ENCODE measurements at regions not wholly inside any gene's neighbourhood (a gene's known extent, or its start where the extent isn't known, plus 50 kb on each side); places are given as distances from the start of the nearest gene placed in this dataset.

DNA sequence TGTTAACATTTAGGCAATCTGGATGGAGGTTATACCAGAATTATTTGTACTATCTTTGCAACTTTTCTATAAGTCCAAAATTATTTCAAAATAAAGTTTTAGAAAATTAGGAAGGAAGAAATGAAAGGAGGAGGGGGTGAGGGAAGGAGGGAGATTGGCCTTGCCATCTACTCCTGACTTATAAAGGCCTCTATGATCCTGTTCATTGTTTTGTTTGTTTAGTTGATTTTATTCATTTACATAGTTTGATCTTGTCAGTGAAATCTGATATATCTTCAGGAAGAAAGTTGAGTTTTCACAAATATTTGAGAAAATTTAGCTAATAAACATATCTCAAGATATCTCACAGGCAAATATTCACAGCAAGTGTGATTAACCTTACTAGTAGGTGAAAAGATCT lies 189.3 kb upstream of the NOCT start:
- ATAC-seq (ENCODE audit: low read depth) (no peak), DNase-seq (no peak)
- Histone ChIP-seq H3K4me1 (ENCODE audit: control insufficient read depth, insufficient read depth, low read length) (no peaks in the 10 kb centered on the region), H4K91ac (ENCODE audit: insufficient read depth, low read depth, low read length) (no peak overlapping the region), H2BK5ac (ENCODE audit: low read depth, low read length, poor library complexity, severe bottlenecking) (no peak overlapping the region), H3K18ac (ENCODE audit: low read depth, low read length) (no peak overlapping the region), H4K20me1 (ENCODE audit: insufficient read depth, low read length) (no peaks in the 10 kb centered on the region), H4K8ac (ENCODE audit: low read depth in 2 of 2, low read length in 2 of 2) (no peak overlapping the region), H3K4me3 (ENCODE audit: insufficient read depth, low read depth, low read length) (no peak overlapping the region), H3K36me3 (ENCODE audit: control insufficient read depth, insufficient read depth, low read length) (no peaks in the 10 kb centered on the region), H3K23ac (ENCODE audit: low read depth, low read length) (no peak overlapping the region), H3K9me1 (ENCODE audit: insufficient read depth, low read length) (no peaks in the 10 kb centered on the region), H4K5ac (ENCODE audit: low read depth, low read length) (no peak overlapping the region), H2BK20ac (ENCODE audit: low read depth, low read length) (no peak overlapping the region), H2BK120ac (ENCODE audit: low read depth, low read length) (no peak overlapping the region), H3K4me2 (ENCODE audit: low read depth, low read length) (no peak overlapping the region), H3K14ac (replicated peaks; ENCODE audit: low read depth, low read length) (no peak overlapping the region), H3K9me3 (ENCODE audit: control insufficient read depth, insufficient read depth, low read length) (no peaks in the 10 kb centered on the region), H3K27me3 (ENCODE audit: control insufficient read depth, insufficient read depth, low read length) (peaks cover 1% of the 10 kb centered on the region; the same call in 1 of the 2 replicates), H3K4ac (ENCODE audit: low read depth, low read length) (no peak overlapping the region), H3K56ac (ENCODE audit: extremely low read depth, insufficient read depth, low read length) (no peak overlapping the region), H2BK15ac (ENCODE audit: low read depth, low read length) (no peak overlapping the region), H2AK9ac (replicated peaks; ENCODE audit: low read depth, low read length, poor library complexity) (no peak overlapping the region), H3K79me1 (ENCODE audit: low read depth in 1 of 2, low read length in 2 of 2) (no peaks in the 10 kb centered on the region), H3K27ac (ENCODE audit: insufficient read depth, low read length) (no peak overlapping the region), H2AFZ (replicated peaks; ENCODE audit: low read length, poor library complexity) (no peak overlapping the region), H3K9ac (ENCODE audit: low read depth, low read length) (no peak overlapping the region), H2AK5ac (ENCODE audit: low read depth, low read length) (no peak overlapping the region)
- in situ Hi-C loops (cut with MboI; ENCODE audit: low sequenced_read_pairs) (no loop called here), dilution Hi-C loops (cut with HindIII; ENCODE audit: low sequenced_read_pairs, unreplicated experiment) (no loop called here), intact Hi-C loops (cut with micrococcal nuclease) (no loop called here)
- TF ChIP-seq CHD1 (IDR thresholded peaks at IDR 0.05; ENCODE audit: low read depth, low read length) (no peak), NFE2L2 (IDR thresholded peaks at IDR 0.05; ENCODE audit: low read depth, low read length) (no peak), RFX5 (IDR thresholded peaks at IDR 0.05; ENCODE audit: low read depth, low read length) (no peak)
- TF ChIP-seq, protein P1, sequence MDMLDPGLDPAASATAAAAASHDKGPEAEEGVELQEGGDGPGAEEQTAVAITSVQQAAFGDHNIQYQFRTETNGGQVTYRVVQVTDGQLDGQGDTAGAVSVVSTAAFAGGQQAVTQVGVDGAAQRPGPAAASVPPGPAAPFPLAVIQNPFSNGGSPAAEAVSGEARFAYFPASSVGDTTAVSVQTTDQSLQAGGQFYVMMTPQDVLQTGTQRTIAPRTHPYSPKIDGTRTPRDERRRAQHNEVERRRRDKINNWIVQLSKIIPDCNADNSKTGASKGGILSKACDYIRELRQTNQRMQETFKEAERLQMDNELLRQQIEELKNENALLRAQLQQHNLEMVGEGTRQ (IDR thresholded peaks at IDR 0.05; ENCODE audit: low read depth, low read length): no peak
- TF ChIP-seq, protein P2, sequence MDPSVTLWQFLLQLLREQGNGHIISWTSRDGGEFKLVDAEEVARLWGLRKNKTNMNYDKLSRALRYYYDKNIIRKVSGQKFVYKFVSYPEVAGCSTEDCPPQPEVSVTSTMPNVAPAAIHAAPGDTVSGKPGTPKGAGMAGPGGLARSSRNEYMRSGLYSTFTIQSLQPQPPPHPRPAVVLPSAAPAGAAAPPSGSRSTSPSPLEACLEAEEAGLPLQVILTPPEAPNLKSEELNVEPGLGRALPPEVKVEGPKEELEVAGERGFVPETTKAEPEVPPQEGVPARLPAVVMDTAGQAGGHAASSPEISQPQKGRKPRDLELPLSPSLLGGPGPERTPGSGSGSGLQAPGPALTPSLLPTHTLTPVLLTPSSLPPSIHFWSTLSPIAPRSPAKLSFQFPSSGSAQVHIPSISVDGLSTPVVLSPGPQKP (IDR thresholded peaks at IDR 0.05; ENCODE audit: borderline replicate concordance, low read depth, low read length): no peak
- TF ChIP-seq, protein P3, sequence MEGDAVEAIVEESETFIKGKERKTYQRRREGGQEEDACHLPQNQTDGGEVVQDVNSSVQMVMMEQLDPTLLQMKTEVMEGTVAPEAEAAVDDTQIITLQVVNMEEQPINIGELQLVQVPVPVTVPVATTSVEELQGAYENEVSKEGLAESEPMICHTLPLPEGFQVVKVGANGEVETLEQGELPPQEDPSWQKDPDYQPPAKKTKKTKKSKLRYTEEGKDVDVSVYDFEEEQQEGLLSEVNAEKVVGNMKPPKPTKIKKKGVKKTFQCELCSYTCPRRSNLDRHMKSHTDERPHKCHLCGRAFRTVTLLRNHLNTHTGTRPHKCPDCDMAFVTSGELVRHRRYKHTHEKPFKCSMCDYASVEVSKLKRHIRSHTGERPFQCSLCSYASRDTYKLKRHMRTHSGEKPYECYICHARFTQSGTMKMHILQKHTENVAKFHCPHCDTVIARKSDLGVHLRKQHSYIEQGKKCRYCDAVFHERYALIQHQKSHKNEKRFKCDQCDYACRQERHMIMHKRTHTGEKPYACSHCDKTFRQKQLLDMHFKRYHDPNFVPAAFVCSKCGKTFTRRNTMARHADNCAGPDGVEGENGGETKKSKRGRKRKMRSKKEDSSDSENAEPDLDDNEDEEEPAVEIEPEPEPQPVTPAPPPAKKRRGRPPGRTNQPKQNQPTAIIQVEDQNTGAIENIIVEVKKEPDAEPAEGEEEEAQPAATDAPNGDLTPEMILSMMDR (conservative IDR thresholded peaks at IDR 0.05; ENCODE audit: low read depth, low read length): no peak
- no TSS peak for BruUV-seq (replicated peaks)
- ChIA-PET CTCF (no interaction called here), POLR2A (ENCODE audit: unreplicated experiment) (no interaction called here)
